H1 (cell line): ENCODE measurements at regions not wholly inside any gene's neighbourhood (a gene's known extent, or its start where the extent isn't known, plus 50 kb on each side); places are given as distances from the start of the nearest gene placed in this dataset.

ENCODE experiments used
- CHD1 ChIP-seq: IDR thresholded peaks from 2 replicates; pipeline ENCODE4 v1.6.1; 2012; ENCODE audit warnings: low read depth, low read length, improper control_type of control experiment
- SP1 ChIP-seq: IDR thresholded peaks from 2 replicates; pipeline ENCODE4 v1.6.1; 2011; ENCODE audit warnings: low read depth, low read length
- YY1 ChIP-seq: IDR thresholded peaks from 2 replicates; pipeline ENCODE4 v1.6.1; 2011; ENCODE audit warnings: low read depth, mild to moderate bottlenecking, low read length

- TF ChIP-seq YY1 (no peak), SP1 (no peak), CHD1 (no peak)
- TF ChIP-seq, all 59 proteins: peak for 0
These were observed 144.1 kb downstream of the SOX2 start (continued) for GRCh38 chr3:181855825-181856224.
